Fibroblast of gingiva (primary cell): ENCODE measurements at regions not wholly inside any gene's neighbourhood (a gene's known extent, or its start where the extent isn't known, plus 50 kb on each side); places are given as distances from the start of the nearest gene placed in this dataset.
"Not testable (repeated sequence)": the region's sequence is repeated elsewhere in the genome, so short reads cannot be mapped to it uniquely, and the experiment has no call there.

Experiments used
- DNase-seq: peaks from one replicate; pipeline ENCODE4 v3.0.0-alpha.2; 2011; ENCODE audit warnings: low read depth

GRCh38 chr5:21603796-21604195, 1249.3 kb downstream of the CDH12 start:
- DNase-seq = no peak

- no peak for DNase-seq
These were observed 1258.6 kb downstream of the CDH12 start for GRCh38 chr5:21594566-21594965.

GRCh38 chr5:21593261-21593660, 1259.9 kb downstream of the CDH12 start:
- DNase-seq = no peak

GRCh38 chr5:21581508-21581907, 1271.6 kb downstream of the CDH12 start:
- no peak for DNase-seq

GRCh38 chr5:21574961-21575360, 1278.2 kb downstream of the CDH12 start:
- no peak for DNase-seq

GRCh38 chr5:21574438-21574837, 1278.7 kb downstream of the CDH12 start:
- no peak for DNase-seq

GRCh38 chr5:21573416-21574314, 1279.5 kb downstream of the CDH12 start:
- DNase-seq = no peak

GRCh38 chr5:21571196-21571595, 1281.9 kb downstream of the CDH12 start:
- not testable (repeated sequence) for DNase-seq

- not testable (repeated sequence) for DNase-seq
These were observed 1294.0 kb downstream of the CDH12 start for GRCh38 chr5:21559109-21559508.

- DNase-seq = not testable (repeated sequence)
These were observed 1300.9 kb downstream of the CDH12 start for GRCh38 chr5:21552263-21552662.

- not testable (repeated sequence) for DNase-seq
These were observed 1302.2 kb downstream of the CDH12 start for GRCh38 chr5:21550916-21551315.

GRCh38 chr5:21547656-21548055, 1305.5 kb downstream of the CDH12 start:
- not testable (repeated sequence) for DNase-seq

- not testable (repeated sequence) for DNase-seq
These were observed 1318.0 kb downstream of the CDH12 start for GRCh38 chr5:21535114-21535513.

- not testable (repeated sequence) for DNase-seq
These were observed 1332.0 kb downstream of the CDH12 start for GRCh38 chr5:21521157-21521556.

- not testable (repeated sequence) for DNase-seq
These were observed 1356.2 kb downstream of the CDH12 start for GRCh38 chr5:21496926-21497325.

GRCh38 chr5:21496056-21496455, 1357.1 kb downstream of the CDH12 start:
- not testable (repeated sequence) for DNase-seq

- DNase-seq = not testable (repeated sequence)
These were observed 1357.9 kb downstream of the CDH12 start for GRCh38 chr5:21495235-21495634.

GRCh38 chr5:21494033-21494432, 1359.1 kb downstream of the CDH12 start:
- not testable (repeated sequence) for DNase-seq

- DNase-seq = not testable (repeated sequence)
These were observed 1362.0 kb downstream of the CDH12 start for GRCh38 chr5:21491182-21491581.

GRCh38 chr5:21488828-21489227, 1364.3 kb downstream of the CDH12 start:
- DNase-seq = not testable (repeated sequence)

- DNase-seq = not testable (repeated sequence)
These were observed 1367.6 kb downstream of the CDH12 start for GRCh38 chr5:21485458-21486000.

- DNase-seq = not testable (repeated sequence)
These were observed 1368.7 kb downstream of the CDH12 start for GRCh38 chr5:21484498-21484889.

GRCh38 chr5:21483790-21484497, 1369.2 kb downstream of the CDH12 start:
- not testable (repeated sequence) for DNase-seq
